ENCODE measurements at regions not wholly inside any gene's neighbourhood (a gene's known extent, or its start where the extent isn't known, plus 50 kb on each side); places are given as distances from the start of the nearest gene placed in this dataset.

DNA sequence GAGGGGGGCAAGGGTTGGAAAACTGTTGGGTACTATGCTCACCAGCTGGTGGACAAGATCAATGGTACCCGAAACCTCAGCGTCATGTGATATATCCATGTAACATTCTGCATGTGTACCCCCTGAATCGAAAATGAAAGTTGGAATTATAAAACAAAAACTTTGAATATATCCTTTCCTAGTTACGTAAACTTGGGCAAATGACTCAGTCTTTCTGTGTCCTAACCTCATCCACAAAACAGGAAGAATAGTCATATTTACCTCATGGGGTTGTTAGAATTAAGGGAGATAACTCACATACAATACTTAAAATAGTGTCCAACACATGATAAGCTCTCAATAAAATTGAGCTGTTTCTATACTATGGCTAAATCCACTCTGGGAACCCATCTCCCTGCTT is 620.1 kb upstream of the KIRREL3 start:
- Histone ChIP-seq H3K36me3 (no peaks in the 10 kb centered on the region), H3K27ac (no peak overlapping the region), H3K9me3 (no peaks in the 10 kb centered on the region), H3K27me3 (no peaks in the 10 kb centered on the region), H3K4me1 (no peaks in the 10 kb centered on the region), H3K4me3 (no peak overlapping the region)
- intact Hi-C loops (cut with DNase I): no loop called here
- ATAC-seq: no peak
- no peak for FAIRE-seq
- no peak for DNase-seq
- WGBS, 2 donors: 80 to 90% methylated on average over 4 of the region's 4 CpGs
- TF ChIP-seq, protein P1, sequence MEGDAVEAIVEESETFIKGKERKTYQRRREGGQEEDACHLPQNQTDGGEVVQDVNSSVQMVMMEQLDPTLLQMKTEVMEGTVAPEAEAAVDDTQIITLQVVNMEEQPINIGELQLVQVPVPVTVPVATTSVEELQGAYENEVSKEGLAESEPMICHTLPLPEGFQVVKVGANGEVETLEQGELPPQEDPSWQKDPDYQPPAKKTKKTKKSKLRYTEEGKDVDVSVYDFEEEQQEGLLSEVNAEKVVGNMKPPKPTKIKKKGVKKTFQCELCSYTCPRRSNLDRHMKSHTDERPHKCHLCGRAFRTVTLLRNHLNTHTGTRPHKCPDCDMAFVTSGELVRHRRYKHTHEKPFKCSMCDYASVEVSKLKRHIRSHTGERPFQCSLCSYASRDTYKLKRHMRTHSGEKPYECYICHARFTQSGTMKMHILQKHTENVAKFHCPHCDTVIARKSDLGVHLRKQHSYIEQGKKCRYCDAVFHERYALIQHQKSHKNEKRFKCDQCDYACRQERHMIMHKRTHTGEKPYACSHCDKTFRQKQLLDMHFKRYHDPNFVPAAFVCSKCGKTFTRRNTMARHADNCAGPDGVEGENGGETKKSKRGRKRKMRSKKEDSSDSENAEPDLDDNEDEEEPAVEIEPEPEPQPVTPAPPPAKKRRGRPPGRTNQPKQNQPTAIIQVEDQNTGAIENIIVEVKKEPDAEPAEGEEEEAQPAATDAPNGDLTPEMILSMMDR (IDR thresholded peaks at IDR 0.05): no peak

DNA sequence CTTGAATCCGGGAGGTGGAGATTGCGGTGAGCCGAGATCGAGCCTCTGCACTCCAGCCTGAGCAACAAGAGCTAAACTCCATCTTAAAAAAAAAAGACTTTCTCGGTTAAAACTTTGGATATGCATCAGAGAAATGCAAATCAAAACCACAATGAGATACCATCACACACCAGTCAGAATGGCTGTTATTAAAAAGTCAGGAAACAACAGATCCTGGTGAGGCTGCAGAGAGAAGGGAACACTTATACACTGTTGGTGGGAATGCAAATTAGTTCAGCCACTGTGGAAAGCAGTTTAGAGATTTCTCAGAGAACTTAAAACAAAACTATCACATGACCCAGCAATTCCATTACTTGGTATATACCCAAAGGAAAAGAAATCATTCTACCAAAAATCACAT is 619.4 kb upstream of the KIRREL3 start:
- Histone ChIP-seq H3K27ac (no peak overlapping the region), H3K4me1 (no peaks in the 10 kb centered on the region), H3K4me3 (no peak overlapping the region), H3K9me3 (no peaks in the 10 kb centered on the region), H3K36me3 (no peaks in the 10 kb centered on the region), H3K27me3 (no peaks in the 10 kb centered on the region)
- DNase-seq (no peak), ATAC-seq (no peak), FAIRE-seq (no peak)
- intact Hi-C loops (cut with DNase I): no loop called here
- 83 to 94% methylated on average over 5 of the region's 5 CpGs for WGBS, 2 donors
- TF ChIP-seq, protein P1 (IDR thresholded peaks at IDR 0.05): no peak

DNA sequence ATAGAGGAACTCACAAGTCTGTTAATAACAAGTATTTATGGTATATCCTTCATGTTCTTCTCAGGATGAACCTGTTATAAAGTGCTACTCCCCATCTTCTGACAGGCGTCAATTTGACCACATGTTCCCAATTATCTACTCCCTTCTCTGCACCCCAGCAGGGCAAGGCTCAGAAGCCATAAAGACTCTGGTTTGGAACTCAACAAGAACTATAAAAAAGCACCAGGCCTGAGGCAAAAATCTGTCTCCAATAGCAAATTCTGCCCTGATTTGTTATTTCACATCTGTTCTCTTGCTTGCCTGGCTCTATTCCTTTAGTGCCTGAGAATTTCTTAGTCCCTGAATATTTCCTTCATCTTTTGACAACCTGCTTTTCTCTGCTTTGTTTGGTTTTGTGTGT is 618.2 kb upstream of the KIRREL3 start:
- TF ChIP-seq, protein P1 (IDR thresholded peaks at IDR 0.05): no peak

DNA sequence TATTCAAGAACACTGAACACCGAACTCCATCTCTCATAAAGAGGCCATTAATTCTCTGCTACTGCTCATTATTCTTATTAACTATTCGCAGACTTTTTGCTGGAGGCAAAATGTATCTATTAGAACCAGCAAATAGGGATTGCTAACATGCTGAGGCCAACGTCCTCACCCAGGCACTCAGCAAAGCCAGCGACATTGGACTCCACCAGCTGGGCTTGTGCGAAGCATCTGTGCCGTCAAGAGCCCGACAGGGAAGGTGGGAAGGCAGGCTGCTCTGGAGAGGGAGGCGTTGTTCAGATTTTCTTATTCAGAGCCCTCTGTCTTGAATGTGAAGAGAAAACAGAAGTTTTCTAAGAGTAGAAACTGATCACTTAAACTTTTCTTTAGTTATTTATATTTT is 615.6 kb upstream of the KIRREL3 start:
- Histone ChIP-seq H3K4me3 (no peak overlapping the region), H3K27me3 (no peaks in the 10 kb centered on the region), H3K9me3 (no peaks in the 10 kb centered on the region), H3K36me3 (no peaks in the 10 kb centered on the region), H3K4me1 (no peaks in the 10 kb centered on the region), H3K27ac (no peak overlapping the region)
- FAIRE-seq (no peak), ATAC-seq (no peak), DNase-seq (no peak)
- intact Hi-C loops (cut with DNase I): no loop called here
- 77 to 80% methylated on average over 8 of the region's 8 CpGs for WGBS, 2 donors
- TF ChIP-seq, protein P1 (IDR thresholded peaks at IDR 0.05): no peak

More for the DNA sequence above, 618.2 kb upstream of the KIRREL3 start:
- FAIRE-seq (no peak), ATAC-seq (no peak), DNase-seq (no peak)
- Histone ChIP-seq H3K9me3 (no peaks in the 10 kb centered on the region), H3K4me1 (no peaks in the 10 kb centered on the region), H3K27ac (no peak overlapping the region), H3K27me3 (no peaks in the 10 kb centered on the region), H3K4me3 (no peak overlapping the region), H3K36me3 (no peaks in the 10 kb centered on the region)
- intact Hi-C loops (cut with DNase I): no loop called here
- 93 to 97% methylated on average over 1 of the region's 1 CpG for WGBS, 2 donors

DNA sequence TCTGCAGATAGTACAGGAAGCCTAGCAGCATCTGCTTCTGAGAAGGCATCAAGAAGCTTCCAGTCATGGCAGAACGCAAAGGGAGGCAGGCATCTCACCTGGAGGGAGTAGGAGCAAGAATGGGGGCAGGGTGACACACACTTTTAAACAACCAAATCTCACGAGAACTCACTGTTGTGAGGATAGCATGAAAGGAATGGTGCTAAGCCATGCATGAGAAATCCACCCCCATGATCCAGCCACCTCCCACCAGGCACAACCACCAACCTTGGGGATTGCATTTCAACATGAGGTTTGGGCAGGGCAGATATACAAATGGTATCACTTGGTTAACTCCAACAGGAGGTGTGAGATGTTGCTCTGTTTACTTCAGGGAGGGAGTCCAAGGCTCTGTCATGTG is 612.0 kb upstream of the KIRREL3 start:
- no peak for DNase-seq
- no peak for FAIRE-seq
- TF ChIP-seq, protein P1 (IDR thresholded peaks at IDR 0.05): no peak

More for the DNA sequence above, 612.0 kb upstream of the KIRREL3 start:
- Histone ChIP-seq H3K4me1 (no peaks in the 10 kb centered on the region), H3K27ac (no peak overlapping the region), H3K9me3 (no peaks in the 10 kb centered on the region), H3K27me3 (no peaks in the 10 kb centered on the region), H3K36me3 (no peaks in the 10 kb centered on the region), H3K4me3 (no peak overlapping the region)
- 61 to 83% methylated on average over 2 of the region's 2 CpGs for WGBS, 2 donors
- intact Hi-C loops (cut with DNase I): no loop called here
- ATAC-seq: no peak

Measured in pancreas (tissue), 10 donors.